B cell (primary cell): ENCODE measurements at regions not wholly inside any gene's neighbourhood (a gene's known extent, or its start where the extent isn't known, plus 50 kb on each side); places are given as distances from the start of the nearest gene placed in this dataset.

Experiments
- ATAC-seq: fragments of 200-7000 bp; cut with Tn5 transposase; one replicate; pipeline ENCODE4 v1.10.0; 2021; ENCODE audit warnings: low read depth, mild to moderate bottlenecking, moderate number of reproducible peaks, moderate library complexity
- CTCF ChIA-PET: fragments of 350-600 bp; sonication (Branson Sonifier 250); formaldehyde crosslinking; loops from one replicate; lab custom pipeline; 2021; ENCODE audit warnings: antibody characterized with exemption, inconsistent platforms; lab: Charles Lee
- POLR2A ChIA-PET: fragments of 350-600 bp; sonication (Branson Sonifier 250); formaldehyde crosslinking; loops from one replicate; lab custom pipeline; 2021; ENCODE audit warnings: antibody characterized with exemption; lab: Charles Lee
- DNase-seq: peaks from one replicate; pipeline ENCODE4 v3.0.0; 2013
- H2AFZ ChIP-seq: 2 replicates; pipeline ENCODE4 v1.6.1; 2012; ENCODE audit warnings: mild to moderate bottlenecking, low read depth, low read length; ENCODE audit not compliant: insufficient read depth, poor library complexity, severe bottlenecking
- H3K27ac ChIP-seq, 2 donors: 1 replicate in 1 of 2; 2 replicates in 1 of 2; pipeline ENCODE4 v1.5.1; 2012 to 2013; ENCODE audit warnings: low read length in 2 of 2, mild to moderate bottlenecking in 2 of 2, moderate library complexity in 1 of 2
- H3K27me3 ChIP-seq, 4 experiments: fragments of 200-600 bp in 1 of 4; sonication (generic) in 1 of 4; replicated peaks in 1 of 4; 1 replicate in 2 of 4; 2 replicates in 2 of 4; pipeline versions ENCODE4 v1.6.1 to v1.7.0; 2013 to 2016; ENCODE audit warnings: low read length in 3 of 4, mild to moderate bottlenecking in 2 of 4, mixed read lengths in 1 of 4, moderate library complexity in 1 of 4; ENCODE audit not compliant: insufficient read depth in 4 of 4, control insufficient read depth in 3 of 4; ENCODE audit errors: control extremely low read depth in 1 of 4
- H3K36me3 ChIP-seq, 2 experiments: replicated peaks in 1 of 2; 1 replicate in 1 of 2; 2 replicates in 1 of 2; pipeline versions ENCODE4 v1.6.1 to v1.7.1; 2013; ENCODE audit warnings: low read length in 1 of 2; ENCODE audit not compliant: insufficient read depth in 2 of 2, control insufficient read depth in 1 of 2; ENCODE audit errors: control extremely low read depth in 1 of 2, extremely low read depth in 1 of 2
- H3K4me1 ChIP-seq, 2 donors: fragments of 200-600 bp in 1 of 2; sonication (generic) in 1 of 2; 1 replicate in 1 of 2; 2 replicates in 1 of 2; pipeline versions ENCODE4 v1.5.1 to v1.6.1; 2013 to 2017; ENCODE audit warnings: low read length in 2 of 2; ENCODE audit not compliant: control insufficient read depth in 2 of 2, insufficient read depth in 2 of 2
- H3K4me2 ChIP-seq: replicated peaks from 2 replicates; pipeline ENCODE3; 2012; ENCODE audit warnings: mild to moderate bottlenecking, low read depth, low read length; ENCODE audit not compliant: poor library complexity, severe bottlenecking
- H3K4me3 ChIP-seq, 5 experiments: fragments of 200-600 bp in 1 of 5; sonication (generic) in 1 of 5; 1 replicate in 3 of 5; 2 replicates in 2 of 5; pipeline versions ENCODE4 v1.5.1 to v1.7.0; 2011 to 2016; ENCODE audit warnings: low read length in 4 of 5, mild to moderate bottlenecking in 4 of 5, low read depth in 2 of 5, control low read depth in 1 of 5, moderate library complexity in 1 of 5; ENCODE audit not compliant: insufficient read depth in 1 of 5; ENCODE audit errors: control extremely low read depth in 1 of 5, extremely low read depth in 1 of 5
- H3K79me2 ChIP-seq: fragments of 200-600 bp; sonication (generic); one replicate; pipeline ENCODE4 v1.6.0; 2016; ENCODE audit warnings: low read length; ENCODE audit not compliant: control insufficient read depth, insufficient read depth
- H3K9ac ChIP-seq: fragments of 200-600 bp; sonication (generic); 2 replicates; pipeline ENCODE4 v1.6.1; 2017; ENCODE audit warnings: mild to moderate bottlenecking, low read length, moderate library complexity
- H3K9me3 ChIP-seq, 3 donors: one replicate each; pipeline versions ENCODE4 v1.6.1 to v1.7.1; 2013; ENCODE audit warnings: low read length in 2 of 3; ENCODE audit not compliant: control insufficient read depth in 2 of 3, insufficient read depth in 1 of 3; ENCODE audit errors: control extremely low read depth in 1 of 3
- H4K20me1 ChIP-seq: 2 replicates; pipeline ENCODE4 v1.6.0; 2012; ENCODE audit warnings: mild to moderate bottlenecking, low read length; ENCODE audit not compliant: insufficient read depth, control insufficient read depth, poor library complexity, severe bottlenecking
- H3K27ac Mint-ChIP-seq: one replicate; pipeline ENCODE4 v1.8.0; 2021; ENCODE audit warnings: mixed read lengths
- H3K27me3 Mint-ChIP-seq: one replicate; pipeline ENCODE4 v1.8.0; 2021; ENCODE audit warnings: mixed read lengths
- H3K4me1 Mint-ChIP-seq: one replicate; pipeline ENCODE4 v1.8.0; 2021; ENCODE audit warnings: mixed read lengths
- H3K4me3 Mint-ChIP-seq: one replicate; pipeline ENCODE4 v1.8.0; 2021; ENCODE audit warnings: mixed read lengths
- H3K9me3 Mint-ChIP-seq: one replicate; pipeline ENCODE4 v1.8.0; 2022; ENCODE audit warnings: mixed read lengths; ENCODE audit not compliant: insufficient read depth
- CTCF ChIP-seq: fragments of 200-600 bp; IDR thresholded peaks from one replicate; pipeline ENCODE4 v1.8.0; 2022; ENCODE audit warnings: antibody characterized with exemption, mild to moderate bottlenecking
- EZH2 ChIP-seq: IDR thresholded peaks from 2 replicates; pipeline ENCODE4 v1.6.1; 2012; ENCODE audit warnings: borderline replicate concordance, low read depth, mild to moderate bottlenecking, moderate library complexity, low read length; ENCODE audit not compliant: insufficient read depth, poor library complexity, severe bottlenecking
- WGBS: methylation state at CpG from one replicate; pipeline ENCODE4 v1.1.5; 2013; ENCODE audit warnings: missing lambda C conversion rate; ENCODE audit not compliant: insufficient coverage; 5-methylcytosine and 5-hydroxymethylcytosine counted together
- intact Hi-C: fragments of 100-400 bp; cut with micrococcal nuclease; formaldehyde crosslinking; loops from one replicate; pipeline ENCODE4 v1.10.0; 2022

DNA sequence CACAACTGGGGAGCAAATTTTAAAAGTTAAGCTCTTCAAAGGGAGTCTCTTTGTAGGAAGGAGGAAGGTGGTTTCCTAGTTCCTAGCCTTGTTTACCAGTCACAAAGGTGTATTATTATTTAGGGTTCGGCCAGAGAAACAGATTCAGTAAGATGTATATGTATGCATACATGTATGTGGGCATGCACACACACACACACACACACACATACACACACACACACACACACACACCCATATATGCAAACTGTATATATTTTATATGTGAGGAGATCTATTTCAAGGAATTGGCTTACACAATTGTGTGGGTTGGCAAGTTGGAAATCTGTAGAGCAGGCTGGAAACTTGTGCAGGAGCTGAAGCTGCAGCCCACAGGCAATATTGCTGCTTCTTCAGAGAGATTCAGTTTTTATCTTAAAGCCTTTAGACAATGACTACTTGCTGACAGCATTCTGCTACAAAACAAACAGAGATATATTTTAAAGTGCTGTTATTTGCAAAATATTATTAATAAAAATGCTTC, 75.3 kb upstream of the DNAH5 start:
- Histone ChIP-seq H3K9me3 (no peaks in the 10 kb centered on the region), H3K27ac (no peak overlapping the region), H2AFZ (no peak overlapping the region), H3K4me3 (no peak overlapping the region), H3K36me3 (no peaks in the 10 kb centered on the region), H3K27me3 (peaks cover 0 to 19% (median 3%) of the 10 kb centered on the region in 4 experiments), H3K79me2 (no peaks in the 10 kb centered on the region), H3K4me2 (no peak overlapping the region), H4K20me1 (no peaks in the 10 kb centered on the region), H3K9ac (no peak overlapping the region), H3K4me1 (no peaks in the 10 kb centered on the region)
- Mint-ChIP-seq H3K4me1 (no peaks in the 10 kb centered on the region), H3K4me3 (no peak overlapping the region), H3K27me3 (peaks cover 30% of the 10 kb centered on the region), H3K27ac (no peak overlapping the region), H3K9me3 (peaks cover 2% of the 10 kb centered on the region)
- POLR2A ChIA-PET, result no interaction called here
- CTCF ChIA-PET, result no interaction called here
- ATAC-seq, result no peak
- intact Hi-C loops, result loop anchor here (10.0 kb wide), 1 partner anchor 645 kb away; the partner anchor contains the start of gene OTULIN
- TF ChIP-seq CTCF, result no peak
- TF ChIP-seq EZH2, result no peak
- WGBS, result no CpG with 5 or more reads among the region's 1 CpG
- no peak for DNase-seq

DNA sequence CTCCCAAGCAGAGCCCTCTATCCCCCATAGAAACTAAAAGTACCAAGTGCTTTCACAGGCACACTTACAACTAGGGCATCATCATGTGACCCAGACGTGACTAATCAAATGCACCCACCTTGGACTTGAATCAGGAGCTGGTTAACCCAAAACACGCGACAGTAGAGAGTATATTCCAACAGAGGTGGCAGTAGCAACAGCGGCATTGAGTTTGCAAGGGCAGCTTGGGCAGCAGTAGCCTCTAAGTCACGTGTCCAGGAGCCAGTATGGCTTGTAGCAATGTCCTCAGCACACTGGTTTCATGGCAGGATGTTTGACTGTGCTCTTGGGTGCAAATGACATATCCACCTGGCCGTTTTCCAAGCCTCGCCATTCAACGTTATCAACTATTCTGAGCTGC, 73.4 kb upstream of the DNAH5 start:
- H3K9me3 Mint-ChIP-seq, result peaks cover 2% of the 10 kb centered on the region
- no peak overlapping the region for H3K4me3 ChIP-seq
- ATAC-seq (no peak), DNase-seq (no peak)
- H3K4me2 ChIP-seq, result no peak overlapping the region
- no peak for TF ChIP-seq EZH2
- no peak for TF ChIP-seq CTCF
- no peak overlapping the region for H3K27ac ChIP-seq
- H3K4me3 Mint-ChIP-seq, result no peak overlapping the region
- peaks cover 39% of the 10 kb centered on the region for H3K27me3 Mint-ChIP-seq
- no peaks in the 10 kb centered on the region for H3K4me1 ChIP-seq
- H3K79me2 ChIP-seq, result no peaks in the 10 kb centered on the region
- 79% methylated on average over 6 of the region's 8 CpGs for WGBS
- H4K20me1 ChIP-seq, result no peaks in the 10 kb centered on the region
- H3K36me3 ChIP-seq, result no peaks in the 10 kb centered on the region
- ChIA-PET POLR2A (no interaction called here), CTCF (interaction anchor here (0.9 kb wide), 1 partner anchor 252 kb away, joined by 3 read pairs; no protein-coding TSS in a partner anchor)
- H3K27me3 ChIP-seq, result peaks cover 0 to 31% (median 5%) of the 10 kb centered on the region in 4 experiments
- H2AFZ ChIP-seq, result no peak overlapping the region
- no peak overlapping the region for H3K27ac Mint-ChIP-seq
- no peak overlapping the region for H3K9ac ChIP-seq
- intact Hi-C loops, result loop anchor here (10.0 kb wide), 1 partner anchor 647 kb away; the partner anchor contains the start of gene OTULIN
- H3K4me1 Mint-ChIP-seq, result no peaks in the 10 kb centered on the region
- no peaks in the 10 kb centered on the region for H3K9me3 ChIP-seq
